ENCODE measurements at regions not wholly inside any gene's neighbourhood (a gene's known extent, or its start where the extent isn't known, plus 50 kb on each side); places are given as distances from the start of the nearest gene placed in this dataset.

DNA sequence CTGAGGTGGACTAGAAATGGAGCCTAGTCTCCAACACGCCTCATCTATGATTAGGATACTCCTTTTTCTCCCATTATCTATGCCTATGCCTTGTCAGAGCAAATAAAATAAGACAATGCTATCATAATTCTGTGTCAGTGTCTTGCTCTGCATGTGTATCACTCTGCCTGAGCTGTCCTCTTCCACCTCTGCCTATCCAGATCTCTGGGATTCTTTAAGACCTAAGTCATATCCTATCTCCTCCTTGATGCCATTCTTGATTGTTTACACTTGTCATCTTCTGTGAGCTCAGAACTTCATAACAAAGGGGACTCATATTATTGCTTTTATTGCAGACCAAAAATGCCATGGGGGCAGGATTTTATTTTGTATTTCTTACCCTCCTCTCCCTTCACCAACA is 351.2 kb upstream of the C9orf72 start:
- no peak for TF ChIP-seq RFX5 (IDR thresholded peaks at IDR 0.05; ENCODE audit: low read depth, low read length)
- TF ChIP-seq, protein P1, sequence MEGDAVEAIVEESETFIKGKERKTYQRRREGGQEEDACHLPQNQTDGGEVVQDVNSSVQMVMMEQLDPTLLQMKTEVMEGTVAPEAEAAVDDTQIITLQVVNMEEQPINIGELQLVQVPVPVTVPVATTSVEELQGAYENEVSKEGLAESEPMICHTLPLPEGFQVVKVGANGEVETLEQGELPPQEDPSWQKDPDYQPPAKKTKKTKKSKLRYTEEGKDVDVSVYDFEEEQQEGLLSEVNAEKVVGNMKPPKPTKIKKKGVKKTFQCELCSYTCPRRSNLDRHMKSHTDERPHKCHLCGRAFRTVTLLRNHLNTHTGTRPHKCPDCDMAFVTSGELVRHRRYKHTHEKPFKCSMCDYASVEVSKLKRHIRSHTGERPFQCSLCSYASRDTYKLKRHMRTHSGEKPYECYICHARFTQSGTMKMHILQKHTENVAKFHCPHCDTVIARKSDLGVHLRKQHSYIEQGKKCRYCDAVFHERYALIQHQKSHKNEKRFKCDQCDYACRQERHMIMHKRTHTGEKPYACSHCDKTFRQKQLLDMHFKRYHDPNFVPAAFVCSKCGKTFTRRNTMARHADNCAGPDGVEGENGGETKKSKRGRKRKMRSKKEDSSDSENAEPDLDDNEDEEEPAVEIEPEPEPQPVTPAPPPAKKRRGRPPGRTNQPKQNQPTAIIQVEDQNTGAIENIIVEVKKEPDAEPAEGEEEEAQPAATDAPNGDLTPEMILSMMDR (conservative IDR thresholded peaks at IDR 0.05; ENCODE audit: low read depth, low read length) = no peak
- TF ChIP-seq, protein P2, sequence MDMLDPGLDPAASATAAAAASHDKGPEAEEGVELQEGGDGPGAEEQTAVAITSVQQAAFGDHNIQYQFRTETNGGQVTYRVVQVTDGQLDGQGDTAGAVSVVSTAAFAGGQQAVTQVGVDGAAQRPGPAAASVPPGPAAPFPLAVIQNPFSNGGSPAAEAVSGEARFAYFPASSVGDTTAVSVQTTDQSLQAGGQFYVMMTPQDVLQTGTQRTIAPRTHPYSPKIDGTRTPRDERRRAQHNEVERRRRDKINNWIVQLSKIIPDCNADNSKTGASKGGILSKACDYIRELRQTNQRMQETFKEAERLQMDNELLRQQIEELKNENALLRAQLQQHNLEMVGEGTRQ (IDR thresholded peaks at IDR 0.05; ENCODE audit: low read depth, low read length) = no peak
- TF ChIP-seq POLR2A (IDR thresholded peaks at IDR 0.05; ENCODE audit: low read depth, low read length) = no peak
- TF ChIP-seq, protein P3, sequence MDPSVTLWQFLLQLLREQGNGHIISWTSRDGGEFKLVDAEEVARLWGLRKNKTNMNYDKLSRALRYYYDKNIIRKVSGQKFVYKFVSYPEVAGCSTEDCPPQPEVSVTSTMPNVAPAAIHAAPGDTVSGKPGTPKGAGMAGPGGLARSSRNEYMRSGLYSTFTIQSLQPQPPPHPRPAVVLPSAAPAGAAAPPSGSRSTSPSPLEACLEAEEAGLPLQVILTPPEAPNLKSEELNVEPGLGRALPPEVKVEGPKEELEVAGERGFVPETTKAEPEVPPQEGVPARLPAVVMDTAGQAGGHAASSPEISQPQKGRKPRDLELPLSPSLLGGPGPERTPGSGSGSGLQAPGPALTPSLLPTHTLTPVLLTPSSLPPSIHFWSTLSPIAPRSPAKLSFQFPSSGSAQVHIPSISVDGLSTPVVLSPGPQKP (IDR thresholded peaks at IDR 0.05; ENCODE audit: borderline replicate concordance, low read depth, low read length) = no peak
- TF ChIP-seq BHLHE40 (IDR thresholded peaks at IDR 0.05; ENCODE audit: low read depth, low read length) = no peak
- TF ChIP-seq CEBPB (IDR thresholded peaks at IDR 0.05; ENCODE audit: low read depth, low read length) = no peak
- TF ChIP-seq MXI1 (IDR thresholded peaks at IDR 0.05; ENCODE audit: borderline replicate concordance, low read depth, low read length) = no peak
